Progenitor cell of endocrine pancreas (in vitro differentiated cells): ENCODE measurements at regions not wholly inside any gene's neighbourhood (a gene's known extent, or its start where the extent isn't known, plus 50 kb on each side); places are given as distances from the start of the nearest gene placed in this dataset.

Experiments
- DNase-seq: peaks from one replicate; pipeline ENCODE4 v3.0.0; 2021; ENCODE audit warnings: low spot score; ENCODE audit not compliant: unreplicated experiment
- H3K27ac Mint-ChIP-seq: 2 replicates; pipeline ENCODE4 v1.8.0; 2021; ENCODE audit warnings: mild to moderate bottlenecking, moderate library complexity, mixed read lengths
- H3K27me3 Mint-ChIP-seq: 2 replicates; pipeline ENCODE4 v1.8.0; 2021; ENCODE audit warnings: mixed read lengths
- H3K36me3 Mint-ChIP-seq: 2 replicates; pipeline ENCODE4 v1.8.0; 2022; ENCODE audit warnings: mixed read lengths; ENCODE audit not compliant: insufficient read depth
- H3K4me1 Mint-ChIP-seq: 2 replicates; pipeline ENCODE4 v1.8.0; 2021; ENCODE audit warnings: low read depth, mixed read lengths
- H3K4me3 Mint-ChIP-seq: 2 replicates; pipeline ENCODE4 v1.8.0; 2021; ENCODE audit warnings: low read depth, mild to moderate bottlenecking, moderate library complexity, mixed read lengths
- H3K9me3 Mint-ChIP-seq: 2 replicates; pipeline ENCODE4 v1.8.0; 2021; ENCODE audit warnings: low read depth, mixed read lengths
- TF ChIP-seq, protein P1 (sequence below): fragments of 200-600 bp; sonication (generic); IDR thresholded peaks from one replicate; pipeline ENCODE4 v1.5.0; 2021; ENCODE audit warnings: antibody characterized with exemption, mild to moderate bottlenecking; ENCODE audit not compliant: unreplicated experiment

GRCh38 chr10:65408401-65408800 is 1517.4 kb upstream of the LRRTM3 start:
- H3K27me3 Mint-ChIP-seq: no peaks in the 10 kb centered on the region

GRCh38 chr10:65413001-65413400 is 1512.8 kb upstream of the LRRTM3 start:
- Mint-ChIP-seq H3K4me1 (peaks cover 2% of the 10 kb centered on the region), H3K9me3 (peaks cover 6% of the 10 kb centered on the region), H3K27ac (no peak overlapping the region), H3K27me3 (no peaks in the 10 kb centered on the region), H3K4me3 (no peak overlapping the region), H3K36me3 (no peaks in the 10 kb centered on the region)
- no peak for DNase-seq
- TF ChIP-seq, protein P1, sequence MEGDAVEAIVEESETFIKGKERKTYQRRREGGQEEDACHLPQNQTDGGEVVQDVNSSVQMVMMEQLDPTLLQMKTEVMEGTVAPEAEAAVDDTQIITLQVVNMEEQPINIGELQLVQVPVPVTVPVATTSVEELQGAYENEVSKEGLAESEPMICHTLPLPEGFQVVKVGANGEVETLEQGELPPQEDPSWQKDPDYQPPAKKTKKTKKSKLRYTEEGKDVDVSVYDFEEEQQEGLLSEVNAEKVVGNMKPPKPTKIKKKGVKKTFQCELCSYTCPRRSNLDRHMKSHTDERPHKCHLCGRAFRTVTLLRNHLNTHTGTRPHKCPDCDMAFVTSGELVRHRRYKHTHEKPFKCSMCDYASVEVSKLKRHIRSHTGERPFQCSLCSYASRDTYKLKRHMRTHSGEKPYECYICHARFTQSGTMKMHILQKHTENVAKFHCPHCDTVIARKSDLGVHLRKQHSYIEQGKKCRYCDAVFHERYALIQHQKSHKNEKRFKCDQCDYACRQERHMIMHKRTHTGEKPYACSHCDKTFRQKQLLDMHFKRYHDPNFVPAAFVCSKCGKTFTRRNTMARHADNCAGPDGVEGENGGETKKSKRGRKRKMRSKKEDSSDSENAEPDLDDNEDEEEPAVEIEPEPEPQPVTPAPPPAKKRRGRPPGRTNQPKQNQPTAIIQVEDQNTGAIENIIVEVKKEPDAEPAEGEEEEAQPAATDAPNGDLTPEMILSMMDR: no peak

More at GRCh38 chr10:65408401-65408800, 1517.4 kb upstream of the LRRTM3 start:
- H3K4me3 Mint-ChIP-seq: no peak overlapping the region
- H3K4me1 Mint-ChIP-seq: peaks cover 2% of the 10 kb centered on the region
- TF ChIP-seq, protein P1: no peak
- DNase-seq: no peak
- H3K27ac Mint-ChIP-seq: no peak overlapping the region
- H3K36me3 Mint-ChIP-seq: no peaks in the 10 kb centered on the region
- H3K9me3 Mint-ChIP-seq: peaks cover 3% of the 10 kb centered on the region

GRCh38 chr10:65415318-65415717 is 1510.5 kb upstream of the LRRTM3 start:
- peaks cover 4% of the 10 kb centered on the region for H3K4me1 Mint-ChIP-seq
- no peak for DNase-seq
- H3K4me3 Mint-ChIP-seq: no peak overlapping the region
- H3K27me3 Mint-ChIP-seq: no peaks in the 10 kb centered on the region
- TF ChIP-seq, protein P1: no peak
- H3K36me3 Mint-ChIP-seq: no peaks in the 10 kb centered on the region
- no peak overlapping the region for H3K27ac Mint-ChIP-seq
- H3K9me3 Mint-ChIP-seq: peaks cover 12% of the 10 kb centered on the region

DNA sequence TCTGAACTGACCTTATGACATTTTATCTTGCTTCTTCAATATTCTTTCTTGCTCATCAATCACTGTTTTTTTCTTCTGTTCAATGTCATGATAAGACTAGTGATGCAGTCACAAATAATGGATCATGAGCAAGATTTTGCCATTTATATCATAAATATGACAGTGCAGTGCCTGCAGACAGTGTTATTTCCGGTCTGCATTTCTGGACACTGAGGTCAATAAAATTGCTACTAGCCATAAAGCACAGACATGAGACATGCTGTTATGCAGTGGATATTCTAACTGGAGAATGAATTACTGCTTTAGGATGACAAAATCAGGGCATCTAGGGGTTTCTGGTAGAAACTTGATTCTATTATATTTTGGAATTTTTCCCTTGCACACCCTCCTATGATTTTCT is 1509.7 kb upstream of the LRRTM3 start:
- TF ChIP-seq, protein P1: no peak
- Mint-ChIP-seq H3K27ac (no peak overlapping the region), H3K4me1 (peaks cover 6% of the 10 kb centered on the region), H3K9me3 (peaks cover 13% of the 10 kb centered on the region), H3K4me3 (no peak overlapping the region), H3K27me3 (no peaks in the 10 kb centered on the region), H3K36me3 (no peaks in the 10 kb centered on the region)
- DNase-seq: no peak

DNA sequence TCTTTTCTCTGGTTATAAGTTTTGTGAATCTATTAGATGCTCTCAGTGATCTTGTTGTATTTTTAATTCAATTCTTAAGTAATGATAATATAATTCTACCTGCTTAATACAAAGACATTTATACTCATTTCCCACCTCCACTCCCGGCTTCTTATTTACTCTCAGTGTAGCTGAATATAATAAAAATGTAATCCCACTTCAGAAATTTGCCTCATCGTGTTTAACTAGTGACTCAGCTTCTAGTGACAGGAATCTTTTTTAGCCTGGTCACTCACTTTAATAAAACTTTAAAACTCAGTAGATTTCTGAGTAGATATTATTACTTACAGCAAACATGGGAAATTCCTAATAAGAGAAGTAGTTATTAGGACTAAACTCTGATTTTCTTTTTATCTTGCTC is 1506.2 kb upstream of the LRRTM3 start:
- Mint-ChIP-seq H3K27ac (no peak overlapping the region), H3K4me1 (peaks cover 6% of the 10 kb centered on the region), H3K27me3 (no peaks in the 10 kb centered on the region), H3K36me3 (no peaks in the 10 kb centered on the region), H3K9me3 (peaks cover 7% of the 10 kb centered on the region), H3K4me3 (no peak overlapping the region)
- no peak for DNase-seq
- TF ChIP-seq, protein P1: no peak
